ENCODE measurements at regions not wholly inside any gene's neighbourhood (a gene's known extent, or its start where the extent isn't known, plus 50 kb on each side); places are given as distances from the start of the nearest gene placed in this dataset.

- no peak for DNase-seq (ENCODE audit: low read depth)
- H3K4me3 ChIP-seq (ENCODE audit: low read depth, low read length) = no peak overlapping the region
- TF ChIP-seq CTCF (IDR thresholded peaks at IDR 0.05; ENCODE audit: control insufficient read depth, extremely low read depth, insufficient read depth) = no peak
These were observed 126.0 kb upstream of the IQSEC1 start for GRCh38 chr3:13199006-13199776.

- TF ChIP-seq CTCF (IDR thresholded peaks at IDR 0.05; ENCODE audit: control insufficient read depth, extremely low read depth, insufficient read depth) = no peak
- DNase-seq (ENCODE audit: low read depth) = no peak
- H3K4me3 ChIP-seq (ENCODE audit: low read depth, low read length) = no peak overlapping the region
These were observed 125.1 kb upstream of the IQSEC1 start for GRCh38 chr3:13198264-13198879.

GRCh38 chr3:13197795-13198194 is 124.6 kb upstream of the IQSEC1 start:
- no peak overlapping the region for H3K4me3 ChIP-seq (ENCODE audit: low read depth, low read length)
- no peak for DNase-seq (ENCODE audit: low read depth)
- no peak for TF ChIP-seq CTCF (IDR thresholded peaks at IDR 0.05; ENCODE audit: control insufficient read depth, extremely low read depth, insufficient read depth)

- no peak for TF ChIP-seq CTCF (IDR thresholded peaks at IDR 0.05; ENCODE audit: control insufficient read depth, extremely low read depth, insufficient read depth)
- no peak overlapping the region for H3K4me3 ChIP-seq (ENCODE audit: low read depth, low read length)
These were observed 124.1 kb upstream of the IQSEC1 start for GRCh38 chr3:13197281-13197680.

GRCh38 chr3:13195374-13195773 is 122.1 kb upstream of the IQSEC1 start:
- no peak for TF ChIP-seq CTCF (IDR thresholded peaks at IDR 0.05; ENCODE audit: control insufficient read depth, extremely low read depth, insufficient read depth)
- no peak for DNase-seq (ENCODE audit: low read depth)
- H3K4me3 ChIP-seq (ENCODE audit: low read depth, low read length) = no peak overlapping the region

More at GRCh38 chr3:13197281-13197680, 124.1 kb upstream of the IQSEC1 start:
- DNase-seq (ENCODE audit: low read depth) = no peak

GRCh38 chr3:13194285-13195209 is 121.3 kb upstream of the IQSEC1 start:
- DNase-seq (ENCODE audit: low read depth) = no peak
- TF ChIP-seq CTCF (IDR thresholded peaks at IDR 0.05; ENCODE audit: control insufficient read depth, extremely low read depth, insufficient read depth) = no peak
- H3K4me3 ChIP-seq (ENCODE audit: low read depth, low read length) = no peak overlapping the region
